Endothelial cell of umbilical vein (primary cell): ENCODE measurements at regions not wholly inside any gene's neighbourhood (a gene's known extent, or its start where the extent isn't known, plus 50 kb on each side); places are given as distances from the start of the nearest gene placed in this dataset.

Experiments
- CTCF ChIP-seq, 2 donors: IDR thresholded peaks; 1 replicate in 1 of 2; 2 replicates in 1 of 2; pipeline ENCODE4 v1.5.1; 2011; ENCODE audit warnings: low read length in 2 of 2, mild to moderate bottlenecking in 2 of 2, moderate library complexity in 2 of 2, control low read depth in 1 of 2, inconsistent platforms in 1 of 2, low read depth in 1 of 2; ENCODE audit not compliant: insufficient read depth in 1 of 2; ENCODE audit errors: extremely low read depth in 1 of 2
- EZH2 ChIP-seq: IDR thresholded peaks from 2 replicates; pipeline ENCODE4 v1.6.1; 2012; ENCODE audit warnings: borderline replicate concordance, low read depth, mild to moderate bottlenecking, moderate library complexity, low read length, inconsistent platforms; ENCODE audit not compliant: severe bottlenecking
- FOS ChIP-seq: IDR thresholded peaks from 2 replicates; pipeline ENCODE4 v1.6.1; 2011; ENCODE audit warnings: mild to moderate bottlenecking, low read length, moderate library complexity, borderline replicate concordance; ENCODE audit not compliant: insufficient read depth
- GATA2 ChIP-seq: IDR thresholded peaks from 2 replicates; pipeline ENCODE4 v1.7.0; 2011; ENCODE audit warnings: low read depth, mild to moderate bottlenecking, moderate library complexity, mixed read lengths, low read length; ENCODE audit not compliant: insufficient read length, insufficient read depth
- JUN ChIP-seq: IDR thresholded peaks from 2 replicates; pipeline ENCODE4 v1.6.1; 2011; ENCODE audit warnings: borderline replicate concordance, low read depth; ENCODE audit not compliant: insufficient read length, insufficient read depth
- MYC ChIP-seq: IDR thresholded peaks from one replicate; pipeline ENCODE4 v1.6.1; 2011; ENCODE audit warnings: mild to moderate bottlenecking, low read depth, low read length
- POLR2A ChIP-seq: IDR thresholded peaks from 2 replicates; pipeline ENCODE4 v1.6.1; 2012; ENCODE audit warnings: low read depth, mild to moderate bottlenecking, control low read depth, low read length
- POLR2AphosphoS5 ChIP-seq: IDR thresholded peaks from 2 replicates; pipeline ENCODE4 v1.6.1; 2012; ENCODE audit warnings: low read depth, mild to moderate bottlenecking, control low read depth, low read length, moderate library complexity; ENCODE audit not compliant: insufficient read depth
- TF ChIP-seq, protein P1 (sequence below): IDR thresholded peaks from 2 replicates; pipeline ENCODE4 v1.6.1; 2011; ENCODE audit not compliant: insufficient read depth, insufficient read length

GRCh38 chr3:180288816-180289215 lies 252.1 kb upstream of the PEX5L start:
- TF ChIP-seq CTCF (IDR thresholded peaks at IDR 0.05; ENCODE audit: extremely low read depth in 1 of 2, insufficient read depth in 1 of 2, low read depth in 1 of 2, low read length in 2 of 2), result no peak
- no peak for TF ChIP-seq EZH2
- TF ChIP-seq POLR2A, result no peak
- TF ChIP-seq, protein P1, sequence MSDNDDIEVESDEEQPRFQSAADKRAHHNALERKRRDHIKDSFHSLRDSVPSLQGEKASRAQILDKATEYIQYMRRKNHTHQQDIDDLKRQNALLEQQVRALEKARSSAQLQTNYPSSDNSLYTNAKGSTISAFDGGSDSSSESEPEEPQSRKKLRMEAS, result no peak
- TF ChIP-seq MYC, result no peak
- TF ChIP-seq FOS, result no peak
- TF ChIP-seq POLR2AphosphoS5, result no peak
- TF ChIP-seq JUN, result no peak
- TF ChIP-seq GATA2, result no peak
